HepG2 (cell line): ENCODE measurements at regions not wholly inside any gene's neighbourhood (a gene's known extent, or its start where the extent isn't known, plus 50 kb on each side); places are given as distances from the start of the nearest gene placed in this dataset.

Experiments
- AGO2 ChIP-seq: fragments of 200-400 bp; formaldehyde crosslinking; optimal IDR thresholded peaks from 2 replicates; pipeline ENCODE3; 2017; ENCODE audit warnings: mild to moderate bottlenecking, low read depth, low read length, moderate library complexity
- BCLAF1 ChIP-seq: fragments of 450-650 bp; IDR thresholded peaks from 2 replicates; pipeline ENCODE4 v1.6.1; 2017; ENCODE audit warnings: mild to moderate bottlenecking
- CEBPG ChIP-seq: IDR thresholded peaks from 2 replicates; pipeline ENCODE4 v1.6.1; 2016
- CREB3 ChIP-seq: sonication (generic); formaldehyde crosslinking; IDR thresholded peaks from 2 replicates; pipeline ENCODE4 v1.5.0; 2020; ENCODE audit warnings: missing genetic modification reagents
- ELF4 ChIP-seq: sonication (generic); formaldehyde crosslinking; IDR thresholded peaks from 2 replicates; pipeline ENCODE4 v1.5.0; 2020; ENCODE audit warnings: missing genetic modification reagents, mild to moderate bottlenecking, moderate library complexity, borderline replicate concordance
- EP300 ChIP-seq, 3 experiments: sonication (generic) in 1 of 3; formaldehyde crosslinking in 1 of 3; IDR thresholded peaks; 2 replicates each; pipeline versions ENCODE4 v1.5.1 to v1.6.1; 2011 to 2020; ENCODE audit warnings: low read depth in 2 of 3, low read length in 2 of 3, borderline replicate concordance in 1 of 3, improper control_type of control experiment in 1 of 3, mild to moderate bottlenecking in 1 of 3, missing genetic modification reagents in 1 of 3, moderate library complexity in 1 of 3
- ETV6 ChIP-seq: sonication (generic); formaldehyde crosslinking; conservative IDR thresholded peaks from 2 replicates; pipeline ENCODE4 v1.4.0; 2020; ENCODE audit warnings: missing genetic modification reagents
- KDM2A ChIP-seq: sonication (generic); formaldehyde crosslinking; IDR thresholded peaks from 2 replicates; pipeline ENCODE4 v1.4.0; 2020; ENCODE audit warnings: low read depth, missing genetic modification reagents, borderline replicate concordance
- MTA3 ChIP-seq: sonication (generic); formaldehyde crosslinking; IDR thresholded peaks from 2 replicates; pipeline ENCODE4 v1.4.0; 2020; ENCODE audit warnings: missing genetic modification reagents
- PBX3 ChIP-seq: sonication (generic); formaldehyde crosslinking; IDR thresholded peaks from 2 replicates; pipeline ENCODE4 v1.8.1; 2023; ENCODE audit warnings: missing genetic modification reagents, inconsistent platforms, borderline replicate concordance
- RXRB ChIP-seq: IDR thresholded peaks from 2 replicates; pipeline ENCODE4 v1.6.1; 2016; ENCODE audit warnings: borderline replicate concordance, missing genetic modification reagents, missing compliant biosample characterization
- SNAPC5 ChIP-seq: sonication (generic); formaldehyde crosslinking; IDR thresholded peaks from 2 replicates; pipeline ENCODE4 v1.8.1; 2023; ENCODE audit warnings: mild to moderate bottlenecking, missing genetic modification reagents, borderline replicate concordance
- SOX13 ChIP-seq, 3 experiments: fragments of 450-650 bp in 1 of 3; sonication (generic) in 1 of 3; formaldehyde crosslinking in 1 of 3; IDR thresholded peaks in 2 of 3; conservative IDR thresholded peaks in 1 of 3; 2 replicates each; pipeline versions ENCODE4 v1.5.0 to v1.6.1; 2016 to 2020; ENCODE audit warnings: antibody characterized with exemption in 1 of 3, mild to moderate bottlenecking in 1 of 3, missing compliant biosample characterization in 1 of 3, missing genetic modification reagents in 1 of 3, moderate library complexity in 1 of 3
- TBX3 ChIP-seq: fragments of 450-650 bp; IDR thresholded peaks from 2 replicates; pipeline ENCODE4 v1.6.1; 2017; ENCODE audit warnings: antibody characterized with exemption, mild to moderate bottlenecking, inconsistent platforms, borderline replicate concordance
- ZFP1 ChIP-seq: IDR thresholded peaks from 2 replicates; pipeline ENCODE4 v1.6.1; 2016
- ZFP90 ChIP-seq: sonication (generic); formaldehyde crosslinking; IDR thresholded peaks from 2 replicates; pipeline ENCODE4 v1.8.0; 2022; ENCODE audit warnings: missing genetic modification reagents, mild to moderate bottlenecking, inconsistent platforms, borderline replicate concordance
- ZNF136 ChIP-seq: sonication (generic); formaldehyde crosslinking; IDR thresholded peaks from 2 replicates; pipeline ENCODE4 v1.8.1; 2022; ENCODE audit warnings: low read depth, mild to moderate bottlenecking, moderate library complexity, missing genetic modification reagents
- ZNF335 ChIP-seq: sonication (generic); formaldehyde crosslinking; IDR thresholded peaks from 2 replicates; pipeline ENCODE4 v1.4.0; 2020; ENCODE audit warnings: missing genetic modification reagents
- ZNF770 ChIP-seq: sonication (generic); formaldehyde crosslinking; IDR thresholded peaks from 2 replicates; pipeline ENCODE4 v1.5.0; 2020; ENCODE audit warnings: mild to moderate bottlenecking, missing genetic modification reagents
- ZNF792 ChIP-seq: IDR thresholded peaks from 2 replicates; pipeline ENCODE4 v1.6.1; 2016

GRCh38 chr17:68777243-68777855 is 176.2 kb upstream of the FAM20A start (continued):
- TF ChIP-seq ZNF136 (CRISPR knock-in tag) (no peak), TBX3 (no peak), AGO2 (no peak), EP300 (IDR thresholded peaks at IDR 0.05; ENCODE audit: low read depth in 2 of 2, low read length in 2 of 2) (peak in 1 of 2 experiments; percentile 53; a peak in 1 of 4 replicates), EP300 (CRISPR knock-in tag; IDR thresholded peaks at IDR 0.05; ENCODE audit: borderline replicate concordance) (peak; percentile 51; the same call in 1 of the 2 replicates), SNAPC5 (CRISPR knock-in tag) (no peak), ZFP90 (CRISPR knock-in tag) (no peak), ETV6 (CRISPR knock-in tag) (0 out of 2 replicates have a peak, but pooled peaks have one; percentile 53), RXRB (CRISPR knock-in tag) (peak; percentile 49; the same call in 1 of the 2 replicates), CEBPG (CRISPR knock-in tag) (0 out of 2 replicates have a peak, but pooled peaks have one; percentile 31), MTA3 (CRISPR knock-in tag) (no peak), KDM2A (CRISPR knock-in tag) (0 out of 2 replicates have a peak, but pooled peaks have one; percentile 44), ZFP1 (CRISPR knock-in tag) (no peak; the same call in 1 of the 2 replicates), BCLAF1 (no peak), PBX3 (CRISPR knock-in tag) (0 out of 2 replicates have a peak, but pooled peaks have one; percentile 45), ZNF792 (0 out of 2 replicates have a peak, but pooled peaks have one; percentile 44), ZNF335 (CRISPR knock-in tag) (peak; percentile 38; the same call in 1 of the 2 replicates), CREB3 (CRISPR knock-in tag) (peak; percentile 80; the same call in 1 of the 2 replicates), SOX13 (IDR thresholded peaks at IDR 0.05) (no peak), SOX13 (CRISPR knock-in tag; conservative IDR thresholded peaks at IDR 0.05 in 1 of 2, IDR thresholded peaks at IDR 0.05 in 1 of 2) (peak in 1 of 2 experiments; percentile 48; a peak in 1 of 4 replicates), ZNF770 (peak; percentile 18; the same call in 1 of the 2 replicates), ELF4 (CRISPR knock-in tag) (no peak; the same call in 1 of the 2 replicates)
